SH-SY5Y (cell line): ENCODE measurements at regions not wholly inside any gene's neighbourhood (a gene's known extent, or its start where the extent isn't known, plus 50 kb on each side); places are given as distances from the start of the nearest gene placed in this dataset.

Experiments used
- GATA2 ChIP-seq: IDR thresholded peaks from 2 replicates; pipeline ENCODE4 v1.6.1; 2011; ENCODE audit warnings: mild to moderate bottlenecking, low read depth, low read length
- GATA3 ChIP-seq: IDR thresholded peaks from 2 replicates; pipeline ENCODE4 v1.6.1; 2011; ENCODE audit warnings: low read depth, mild to moderate bottlenecking, low read length, moderate library complexity

DNA sequence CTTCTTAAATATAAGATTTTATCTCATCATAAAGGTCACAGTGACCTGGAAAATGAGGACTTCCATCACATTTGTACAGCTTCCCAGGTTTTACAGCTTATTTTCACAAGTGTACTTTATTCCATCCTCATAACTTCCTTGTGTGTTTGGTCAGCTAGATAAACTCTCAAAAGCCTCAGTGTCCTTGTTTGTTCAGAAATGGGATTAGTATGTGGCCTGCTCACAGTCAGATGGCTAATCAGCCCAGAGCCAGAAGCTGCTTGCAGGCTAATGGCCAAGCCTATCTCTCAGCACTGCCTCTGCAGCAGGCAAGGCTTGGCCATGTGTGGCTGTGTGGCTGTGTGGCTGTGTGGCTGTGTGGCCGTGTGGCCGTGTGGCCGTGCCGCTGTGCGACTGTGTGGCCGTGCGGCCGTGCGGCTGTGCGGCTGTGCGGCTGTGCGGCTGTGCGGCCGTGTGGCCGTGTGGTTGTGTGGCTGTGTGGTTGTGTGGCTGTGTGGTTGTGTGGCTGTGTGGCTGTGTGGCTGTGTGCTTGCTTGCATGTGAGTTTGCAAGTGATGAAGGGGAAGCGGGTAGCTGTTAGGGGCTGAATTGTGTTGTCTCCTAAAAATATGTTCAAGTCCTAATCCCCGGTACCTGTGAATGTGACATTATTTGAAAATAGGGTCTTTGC lies 233.0 kb upstream of the TNP1 start:
- TF ChIP-seq GATA2 (no peak), GATA3 (no peak)

DNA sequence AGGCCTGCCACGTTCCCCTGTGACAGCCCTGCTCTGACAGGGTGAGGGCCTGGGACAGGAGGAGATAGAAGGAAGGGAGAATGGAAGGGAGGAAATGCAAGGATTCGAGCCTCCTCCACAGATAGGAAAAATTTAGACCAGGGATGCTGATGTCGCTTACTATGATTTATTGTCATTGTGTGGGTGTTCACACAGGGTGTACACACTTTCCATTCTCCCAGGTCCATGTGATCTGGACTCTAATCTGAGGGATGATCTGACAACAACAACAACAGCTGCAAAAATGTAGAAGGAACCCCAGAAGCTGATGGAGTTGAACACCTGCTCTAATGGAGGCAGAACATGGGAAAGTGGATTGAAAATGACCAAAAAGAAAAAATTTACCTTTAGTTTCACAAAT lies 231.7 kb upstream of the TNP1 start:
- TF ChIP-seq GATA2 (no peak), GATA3 (no peak)

DNA sequence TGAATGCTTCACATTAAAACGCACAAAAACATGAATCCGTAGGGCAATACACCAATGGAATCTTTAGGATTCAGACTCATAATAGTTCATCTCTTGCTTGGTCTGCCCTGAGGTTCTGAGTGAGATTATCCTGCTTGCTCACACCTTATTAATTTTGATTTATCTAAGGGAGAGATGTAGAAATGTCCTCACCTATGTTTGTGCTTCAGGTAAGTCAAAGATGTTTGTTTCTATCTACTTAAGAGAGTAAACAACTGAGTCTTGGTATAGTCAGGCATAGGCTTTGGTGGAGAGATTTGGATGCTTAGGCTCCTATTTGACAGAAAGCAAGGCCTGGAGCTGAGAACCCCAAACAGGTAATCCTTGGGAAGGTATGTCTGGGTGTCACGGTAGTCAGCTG lies 231.0 kb upstream of the TNP1 start:
- TF ChIP-seq GATA2 (no peak), GATA3 (no peak)

DNA sequence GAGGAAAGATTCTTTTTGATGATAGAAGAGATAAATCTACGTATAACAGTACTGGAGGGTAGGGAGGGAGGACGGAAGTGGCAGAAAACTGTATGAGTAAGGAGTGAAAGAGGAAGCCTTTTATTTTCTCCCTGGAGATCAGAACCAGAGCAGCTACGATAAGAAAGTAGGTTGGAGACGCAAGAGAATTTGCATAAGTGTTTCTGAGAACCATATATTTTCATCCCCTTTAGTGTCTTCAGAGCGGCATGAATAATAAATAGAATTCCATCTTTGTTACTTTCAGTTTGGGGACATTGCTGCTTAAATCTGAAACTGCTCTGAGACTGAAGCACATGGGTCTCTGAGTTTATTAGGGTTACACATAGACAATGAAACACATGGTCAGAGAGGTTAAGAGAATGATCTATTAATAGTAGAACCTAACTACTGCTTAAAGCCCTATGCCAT lies 230.2 kb upstream of the TNP1 start:
- TF ChIP-seq GATA2, result no peak
- TF ChIP-seq GATA3, result no peak

DNA sequence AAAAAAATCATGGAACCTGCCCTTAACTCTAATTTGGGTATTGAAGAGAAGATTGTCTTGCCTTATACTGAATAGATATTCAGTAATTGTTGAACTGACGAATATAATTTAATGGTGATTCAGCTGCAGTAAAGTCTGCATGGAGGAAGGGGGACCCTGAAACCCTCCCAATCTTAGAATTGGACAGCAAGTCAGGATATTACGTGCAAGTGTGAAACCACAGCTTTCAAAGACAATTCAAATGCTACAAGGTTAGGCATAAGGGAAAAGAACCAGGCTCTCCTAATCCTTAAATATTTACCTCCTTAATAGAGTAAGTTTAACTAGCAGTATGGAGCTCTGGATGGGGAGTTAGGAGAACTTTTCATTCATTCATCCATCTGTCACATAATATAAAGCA lies 226.9 kb upstream of the TNP1 start:
- no peak for TF ChIP-seq GATA3
- no peak for TF ChIP-seq GATA2

DNA sequence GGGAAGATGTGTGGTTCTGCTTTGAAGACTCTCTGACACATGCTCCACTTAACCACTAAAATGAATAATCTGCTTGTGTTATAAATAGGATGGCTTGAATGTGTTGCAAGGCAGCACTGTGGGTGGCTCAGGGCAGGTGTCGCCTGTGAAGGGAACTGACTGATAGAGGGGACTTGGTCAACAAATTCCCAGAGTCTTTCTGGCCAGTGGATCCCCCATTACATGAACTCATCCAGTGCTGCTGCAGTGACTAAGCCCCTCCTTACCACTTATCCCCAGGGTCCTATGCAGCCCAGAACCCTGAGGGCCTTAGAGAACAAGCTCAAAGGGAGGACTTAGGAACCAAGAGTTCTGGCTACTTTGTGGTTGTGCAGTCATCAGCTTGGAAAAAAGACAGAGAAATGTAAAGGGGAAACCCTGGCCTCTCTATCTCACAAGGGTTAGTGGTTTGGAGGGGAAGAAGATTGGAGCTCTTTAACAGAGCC lies 226.2 kb upstream of the TNP1 start:
- no peak for TF ChIP-seq GATA2
- no peak for TF ChIP-seq GATA3

DNA sequence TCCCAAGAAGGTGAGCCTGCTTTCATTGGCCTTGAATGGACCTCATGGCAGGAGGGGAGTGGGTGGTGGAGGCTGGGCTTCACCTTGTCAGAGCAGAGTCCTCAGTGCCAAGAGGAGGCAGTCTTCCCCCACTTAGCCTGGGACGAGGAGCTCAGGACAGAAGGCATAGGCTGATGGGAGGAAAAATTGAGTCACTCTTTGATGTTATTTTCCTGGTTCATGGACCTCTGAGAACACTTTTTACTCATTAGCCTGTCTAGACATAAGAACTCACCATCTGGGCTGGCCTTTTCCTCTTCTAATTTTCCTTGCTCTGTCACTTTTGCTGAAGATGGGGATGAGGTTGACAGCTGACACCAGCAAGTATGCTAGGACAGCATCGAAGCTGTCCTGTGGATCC lies 225.7 kb upstream of the TNP1 start:
- TF ChIP-seq GATA3, result no peak
- TF ChIP-seq GATA2, result no peak

DNA sequence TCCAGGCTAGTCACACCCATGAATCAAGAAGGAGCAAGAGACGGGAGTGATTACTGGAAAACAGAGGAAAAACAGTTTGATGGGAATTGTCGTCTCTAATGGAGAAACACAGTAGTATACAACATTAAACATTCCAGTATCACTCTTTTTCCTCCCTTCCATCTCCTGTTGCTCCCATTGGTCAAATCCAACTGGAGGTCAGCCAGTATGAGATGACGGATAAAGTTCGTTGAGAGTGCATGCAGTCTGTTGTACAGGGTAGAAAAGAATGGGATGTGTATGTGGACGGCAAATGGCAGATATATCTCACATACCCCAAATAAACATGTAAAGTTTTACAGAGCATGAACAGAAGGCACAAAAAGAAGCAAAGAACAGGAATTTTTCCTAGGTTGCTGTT lies 221.9 kb upstream of the TNP1 start:
- no peak for TF ChIP-seq GATA3
- TF ChIP-seq GATA2, result no peak

DNA sequence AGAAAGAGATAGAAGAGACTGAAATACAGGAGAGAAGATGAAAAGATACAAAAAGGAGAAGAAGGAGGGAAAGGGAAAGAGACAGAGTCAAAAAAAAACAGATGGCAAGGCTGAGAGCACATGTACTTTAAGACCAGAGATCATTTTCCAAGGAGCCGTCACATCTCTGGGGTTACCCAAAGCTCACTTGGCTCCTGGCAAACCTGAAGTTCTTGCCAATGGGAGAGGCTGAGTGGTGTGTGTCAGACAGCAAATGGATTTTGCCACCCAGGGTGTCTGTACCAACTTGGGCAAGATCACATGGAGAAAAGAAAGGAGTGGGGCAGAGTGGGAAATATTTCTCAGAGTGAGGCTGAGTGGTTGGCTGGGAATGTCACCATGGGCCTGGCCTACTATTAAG lies 219.3 kb upstream of the TNP1 start:
- TF ChIP-seq GATA2 (no peak), GATA3 (no peak)

DNA sequence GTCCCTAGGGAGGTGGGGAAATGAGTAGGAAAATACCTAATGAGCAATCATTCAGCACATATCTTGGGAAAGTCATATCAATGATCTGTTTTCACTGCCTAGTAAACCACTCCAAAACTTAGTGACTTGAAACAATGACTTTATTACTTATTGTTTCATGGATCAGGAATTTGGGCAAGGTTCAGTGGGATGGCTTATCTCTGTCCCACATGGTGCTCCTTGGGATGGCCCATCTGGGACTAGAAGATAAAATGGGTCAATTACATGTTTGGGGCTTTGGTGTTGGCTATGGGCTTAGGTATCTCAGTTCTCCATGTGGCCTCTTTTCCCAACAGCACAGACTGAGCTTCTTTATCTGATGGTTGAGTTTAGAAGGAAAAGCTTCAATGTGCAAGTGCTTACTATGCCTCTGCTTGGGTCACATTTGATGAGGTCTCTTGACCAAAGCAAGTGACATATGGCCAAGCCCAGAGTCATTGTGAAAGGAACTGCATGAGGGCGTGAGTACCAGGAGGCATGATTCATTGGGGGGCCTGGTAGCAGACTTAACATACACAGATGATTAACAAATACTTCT lies 218.1 kb upstream of the TNP1 start:
- TF ChIP-seq GATA2 (no peak), GATA3 (no peak)

DNA sequence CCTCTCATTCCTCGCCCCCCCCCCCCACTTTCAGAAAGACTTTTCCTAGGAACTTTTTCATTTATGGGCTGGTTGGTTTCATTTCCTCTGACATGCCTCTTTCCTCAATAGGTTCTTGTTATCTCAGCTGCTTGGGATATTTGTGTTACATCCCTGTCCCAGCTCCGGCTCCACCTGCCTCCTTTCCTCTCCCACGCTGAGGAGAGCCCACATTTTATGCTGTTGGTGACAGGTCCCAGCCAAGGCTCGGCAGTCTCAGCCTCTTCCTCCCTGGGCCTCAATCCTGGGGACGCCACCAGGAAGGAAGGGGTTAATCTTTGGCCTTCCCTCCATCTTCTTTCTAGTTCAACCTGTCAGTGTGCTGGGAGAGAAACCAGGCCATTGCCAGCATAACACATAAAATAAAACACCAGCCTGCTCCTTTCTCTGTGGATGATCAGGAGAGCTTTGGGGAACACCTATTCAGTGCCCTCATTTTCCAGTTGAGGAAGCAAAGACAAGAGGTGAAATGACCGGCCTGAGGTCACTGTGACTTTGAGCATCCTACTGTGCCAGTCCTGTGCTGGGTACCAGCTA lies 216.9 kb upstream of the TNP1 start:
- TF ChIP-seq GATA3 (no peak), GATA2 (no peak)

DNA sequence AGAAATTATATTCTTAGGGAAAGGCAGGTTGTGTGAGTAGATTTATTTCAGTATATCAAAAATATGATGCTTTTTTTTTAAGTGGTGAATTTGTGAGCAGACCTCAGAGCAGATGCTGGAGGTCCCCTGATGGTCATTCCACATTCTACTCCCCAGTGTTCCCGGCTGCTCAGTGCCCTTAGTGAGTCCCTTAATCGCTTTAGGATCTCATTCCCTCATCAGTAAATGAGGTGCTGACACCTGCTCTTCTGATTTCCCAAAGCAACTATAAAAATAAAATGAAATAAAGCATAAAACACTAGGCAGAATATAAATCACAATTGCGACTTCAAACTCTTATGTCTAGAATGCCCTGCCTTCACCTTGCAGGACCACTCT lies 216.2 kb upstream of the TNP1 start:
- TF ChIP-seq GATA2 (no peak), GATA3 (no peak)

DNA sequence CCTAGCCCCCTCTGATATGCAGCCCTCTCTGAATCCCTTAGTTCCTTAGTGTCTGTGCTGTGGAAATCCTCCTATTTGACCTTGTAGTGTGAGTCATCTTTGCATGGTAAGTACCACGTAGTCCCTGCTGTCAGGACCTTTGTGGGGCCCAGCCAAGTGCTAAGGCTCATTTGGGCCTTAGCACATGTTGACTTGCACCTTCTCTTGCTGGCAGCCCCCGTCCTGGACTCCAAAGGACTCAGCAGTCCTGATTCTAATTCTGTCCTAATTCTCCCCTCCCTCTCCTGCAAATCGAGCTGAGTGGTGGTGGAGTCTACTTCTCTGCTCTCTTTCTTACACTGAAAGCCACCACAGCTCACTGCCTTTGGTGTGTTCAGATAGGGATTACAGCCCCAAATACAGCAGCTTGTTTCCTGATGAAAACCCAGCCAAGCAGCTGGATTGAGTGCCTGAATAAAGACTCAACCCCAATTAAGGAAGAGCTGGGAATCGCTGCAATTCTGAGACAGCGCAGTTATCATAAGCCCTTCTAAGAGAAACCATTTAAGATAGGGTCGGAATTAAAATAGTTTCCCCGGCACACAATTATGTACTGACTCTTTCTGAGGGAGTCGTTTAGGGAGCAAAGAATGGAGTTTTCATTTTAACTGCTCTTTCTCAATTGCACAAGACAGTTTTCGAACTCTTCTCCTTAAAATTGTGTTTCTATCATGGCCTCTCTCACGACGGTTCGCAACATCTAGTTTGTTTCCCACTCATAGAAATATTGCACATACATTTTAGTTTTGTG lies 215.6 kb upstream of the TNP1 start:
- TF ChIP-seq GATA3, result no peak
- TF ChIP-seq GATA2, result no peak

DNA sequence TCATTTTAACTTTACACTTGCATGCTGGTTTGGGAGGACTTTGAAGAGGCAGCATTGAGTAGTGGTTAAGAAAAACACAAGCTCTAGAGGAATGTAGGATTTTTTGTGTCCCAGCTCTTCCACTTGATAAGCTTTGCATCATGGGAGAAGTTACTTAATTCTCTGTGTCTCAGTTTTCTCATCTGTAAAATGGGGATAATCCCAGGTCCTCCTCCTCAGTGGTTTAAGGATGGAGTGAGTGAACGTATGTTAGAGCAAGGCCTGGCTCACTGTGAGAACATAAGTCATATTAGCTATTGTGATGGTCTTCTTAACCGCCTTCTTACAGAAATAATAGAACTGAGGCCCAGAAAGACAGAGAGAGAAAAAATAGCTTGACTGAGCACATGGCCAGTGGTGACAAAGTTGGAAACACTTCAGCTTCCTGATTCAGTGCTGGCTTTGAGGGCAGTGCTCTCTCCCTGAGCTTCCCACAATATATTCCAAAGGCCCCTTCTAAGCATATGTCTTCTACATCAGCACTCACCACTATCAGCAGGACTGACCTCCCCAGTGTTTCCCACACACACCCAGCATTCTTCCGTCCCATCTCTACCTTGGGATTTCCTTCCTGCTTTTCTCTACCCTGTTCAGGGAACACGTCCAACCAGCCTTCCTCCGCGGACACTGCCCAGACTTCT lies 214.9 kb upstream of the TNP1 start:
- TF ChIP-seq GATA2 (no peak), GATA3 (no peak)

DNA sequence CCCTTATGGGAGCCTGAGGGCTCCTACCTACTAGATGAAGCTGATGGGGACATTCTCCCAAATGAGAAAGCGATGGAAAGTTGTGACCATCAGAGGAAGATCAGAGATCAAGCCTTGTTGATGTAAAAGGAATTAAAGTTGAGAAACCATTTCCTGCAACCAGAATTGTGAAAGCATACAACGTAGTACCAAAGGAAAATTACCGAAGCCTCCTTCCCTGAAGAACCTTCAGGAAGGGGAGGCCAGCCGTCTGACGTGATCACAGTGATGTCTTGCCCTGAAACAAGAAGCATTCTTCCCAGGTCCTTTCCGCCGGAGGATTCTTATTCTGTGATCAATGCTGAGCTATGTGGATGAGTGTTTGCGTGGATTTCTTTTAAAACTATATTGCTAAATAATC lies 211.6 kb upstream of the TNP1 start:
- TF ChIP-seq GATA3, result no peak
- no peak for TF ChIP-seq GATA2
